Common myeloid progenitor, CD34-positive (primary cell): ENCODE measurements at regions not wholly inside any gene's neighbourhood (a gene's known extent, or its start where the extent isn't known, plus 50 kb on each side); places are given as distances from the start of the nearest gene placed in this dataset.
"Not testable (repeated sequence)": the region's sequence is repeated elsewhere in the genome, so short reads cannot be mapped to it uniquely, and the experiment has no call there.

Experiments used
- CTCF ChIA-PET: fragments of 350-600 bp; sonication (Branson Sonifier 250); formaldehyde crosslinking; loops from one replicate; lab custom pipeline; 2021; ENCODE audit warnings: antibody characterized with exemption; lab: Charles Lee
- POLR2A ChIA-PET: fragments of 350-600 bp; sonication (Branson Sonifier 250); formaldehyde crosslinking; loops from one replicate; lab custom pipeline; 2021; ENCODE audit warnings: antibody characterized with exemption; lab: Charles Lee
- DNase-seq, 3 donors: peaks; one replicate each; pipeline versions ENCODE4 v3.0.0 to v3.0.0-alpha.2; 2013
- H3K27ac ChIP-seq, 2 experiments: 1 replicate in 1 of 2; 2 replicates in 1 of 2; pipeline ENCODE4 v1.7.0; 2013; ENCODE audit warnings: inconsistent platforms in 2 of 2, low read length in 2 of 2, mild to moderate bottlenecking in 2 of 2, low read depth in 1 of 2, moderate library complexity in 1 of 2; ENCODE audit not compliant: severe bottlenecking in 2 of 2, insufficient read depth in 1 of 2, poor library complexity in 1 of 2
- H3K27me3 ChIP-seq, 5 experiments: replicated peaks in 2 of 5; 1 replicate in 3 of 5; 2 replicates in 2 of 5; pipeline versions ENCODE4 v1.6.1 to v1.7.0; 2013; ENCODE audit warnings: low read length in 4 of 5, mild to moderate bottlenecking in 2 of 5, moderate library complexity in 2 of 5, inconsistent platforms in 1 of 5; ENCODE audit not compliant: insufficient read depth in 5 of 5, control insufficient read depth in 4 of 5
- H3K36me3 ChIP-seq, 4 experiments: 1 replicate in 2 of 4; 2 replicates in 2 of 4; pipeline versions ENCODE4 v1.6.1 to v1.7.0; 2013; ENCODE audit warnings: low read length in 3 of 4, control low read depth in 1 of 4, mild to moderate bottlenecking in 1 of 4; ENCODE audit not compliant: control insufficient read depth in 4 of 4, insufficient read depth in 4 of 4
- H3K4me1 ChIP-seq, 4 experiments: 1 replicate in 3 of 4; 2 replicates in 1 of 4; pipeline versions ENCODE4 v1.6.1 to v1.7.1; 2013; ENCODE audit warnings: low read length in 3 of 4, mild to moderate bottlenecking in 3 of 4, control low read depth in 1 of 4, inconsistent platforms in 1 of 4, moderate library complexity in 1 of 4; ENCODE audit not compliant: control insufficient read depth in 4 of 4, insufficient read depth in 4 of 4; ENCODE audit errors: control extremely low read depth in 1 of 4
- H3K4me3 ChIP-seq, 7 experiments: 1 replicate in 4 of 7; 2 replicates in 3 of 7; pipeline versions ENCODE4 v1.5.1 to v1.7.0; 2013; ENCODE audit warnings: mild to moderate bottlenecking in 7 of 7, low read length in 6 of 7, moderate library complexity in 6 of 7, inconsistent platforms in 2 of 7, low read depth in 2 of 7, control low read depth in 1 of 7; ENCODE audit not compliant: insufficient read depth in 4 of 7, control insufficient read depth in 1 of 7; ENCODE audit errors: extremely low read depth in 1 of 7
- H3K9me3 ChIP-seq, 5 experiments: 1 replicate in 4 of 5; 2 replicates in 1 of 5; pipeline versions ENCODE4 v1.6.1 to v1.7.1; 2013; ENCODE audit warnings: low read length in 4 of 5, mild to moderate bottlenecking in 2 of 5, inconsistent platforms in 1 of 5, low read depth in 1 of 5, moderate library complexity in 1 of 5; ENCODE audit not compliant: control insufficient read depth in 4 of 5, insufficient read depth in 2 of 5; ENCODE audit errors: control extremely low read depth in 1 of 5
- WGBS: methylation state at CpG from one replicate; pipeline ENCODE4 v1.1.5; 2013; ENCODE audit not compliant: insufficient coverage; 5-methylcytosine and 5-hydroxymethylcytosine counted together

DNA sequence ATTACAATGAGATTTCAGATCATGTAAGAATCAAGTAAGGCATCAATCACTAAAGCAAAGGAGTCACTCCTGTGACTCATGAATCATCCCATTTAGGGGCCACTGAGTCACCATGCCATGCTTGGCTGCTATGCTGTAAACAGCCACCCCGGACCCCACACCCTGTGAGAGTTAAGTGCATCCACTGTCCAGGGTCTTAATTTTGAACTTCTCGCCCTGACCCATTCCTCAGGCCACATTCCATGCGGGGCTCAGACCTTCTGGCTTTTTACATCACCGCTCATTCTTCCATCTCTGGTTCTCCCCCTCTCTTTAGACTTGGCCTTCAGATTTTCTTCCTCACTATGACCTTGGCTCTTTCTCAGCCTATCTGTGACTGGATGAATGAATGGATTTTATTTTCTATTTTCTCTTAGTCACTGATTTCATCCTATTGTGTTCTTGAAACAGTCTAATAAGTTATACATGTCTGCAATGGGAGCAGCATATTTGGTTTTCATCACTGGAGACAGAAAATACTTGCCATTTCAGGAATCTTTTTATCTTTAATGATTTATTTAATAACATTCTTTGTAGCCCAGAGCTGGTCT, 239.6 kb downstream of the SKIDA1 start:
- Histone ChIP-seq H3K27ac (no peak overlapping the region), H3K27me3 (no peaks in the 10 kb centered on the region), H3K9me3 (peaks cover 0 to 8% (median 3%) of the 10 kb centered on the region in 5 experiments), H3K36me3 (no peaks in the 10 kb centered on the region), H3K4me3 (no peak overlapping the region), H3K4me1 (no peaks in the 10 kb centered on the region)
- ChIA-PET POLR2A (no interaction called here), CTCF (interaction anchor here (1.6 kb wide), 1 partner anchor 13 kb away, joined by 4 read pairs; no protein-coding TSS in a partner anchor)
- DNase-seq, result no peak
- 100% methylated on average over 4 of the region's 4 CpGs for WGBS

DNA sequence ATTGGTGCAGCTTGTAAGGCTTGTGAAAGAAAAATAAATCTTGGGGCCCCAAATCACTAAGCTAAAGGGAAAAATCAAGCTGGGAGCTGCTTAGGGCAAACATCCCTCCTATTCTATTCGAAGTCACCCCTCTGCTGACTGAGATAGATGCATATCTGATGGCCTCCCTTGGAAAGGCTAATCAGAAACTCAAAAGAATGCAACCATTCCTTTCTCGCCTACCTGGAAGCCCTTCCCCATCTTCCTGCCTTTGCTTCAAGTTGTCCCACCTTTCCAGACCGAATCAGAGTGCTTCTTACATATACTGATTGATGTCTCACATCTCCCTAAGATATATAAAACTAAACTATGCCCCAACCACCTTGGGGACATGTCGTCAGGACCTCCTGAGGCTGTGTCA, 240.3 kb downstream of the SKIDA1 start:
- H3K9me3 ChIP-seq, result peaks cover 0 to 7% (median 3%) of the 10 kb centered on the region in 5 experiments
- H3K27ac ChIP-seq, result no peak overlapping the region
- H3K4me3 ChIP-seq, result no peak overlapping the region
- no peaks in the 10 kb centered on the region for H3K27me3 ChIP-seq
- WGBS, result 93% methylated on average over 4 of the region's 4 CpGs
- CTCF ChIA-PET, result interaction anchor here (1.6 kb wide), 1 partner anchor 12 kb away, joined by 4 read pairs; no protein-coding TSS in a partner anchor
- no peaks in the 10 kb centered on the region for H3K36me3 ChIP-seq
- H3K4me1 ChIP-seq, result no peaks in the 10 kb centered on the region
- POLR2A ChIA-PET, result no interaction called here
- DNase-seq, result no peak

DNA sequence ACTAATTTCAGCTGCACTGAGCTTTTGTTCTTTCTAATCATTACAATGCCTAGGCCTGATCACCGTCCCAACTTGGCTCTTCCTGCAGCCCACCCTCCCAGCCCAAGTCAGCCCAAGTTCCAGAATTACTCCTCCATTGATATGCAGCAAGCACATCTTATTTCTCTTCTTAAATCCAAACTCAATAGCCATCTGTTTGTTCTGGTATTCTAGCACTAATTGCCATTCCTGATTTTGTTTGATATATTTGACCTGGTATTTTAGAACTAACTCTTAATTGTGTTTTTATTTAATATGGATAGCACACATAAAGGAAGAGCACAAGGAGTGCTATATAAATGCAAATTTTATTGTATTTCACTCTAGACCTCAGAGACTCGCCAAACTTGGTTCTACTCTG, 241.2 kb downstream of the SKIDA1 start:
- WGBS, result no CpG with 5 or more reads among the region's 2 CpGs
- no peak overlapping the region for H3K4me3 ChIP-seq
- CTCF ChIA-PET, result interaction anchor here (1.6 kb wide), 1 partner anchor 12 kb away, joined by 4 read pairs; no protein-coding TSS in a partner anchor

DNA sequence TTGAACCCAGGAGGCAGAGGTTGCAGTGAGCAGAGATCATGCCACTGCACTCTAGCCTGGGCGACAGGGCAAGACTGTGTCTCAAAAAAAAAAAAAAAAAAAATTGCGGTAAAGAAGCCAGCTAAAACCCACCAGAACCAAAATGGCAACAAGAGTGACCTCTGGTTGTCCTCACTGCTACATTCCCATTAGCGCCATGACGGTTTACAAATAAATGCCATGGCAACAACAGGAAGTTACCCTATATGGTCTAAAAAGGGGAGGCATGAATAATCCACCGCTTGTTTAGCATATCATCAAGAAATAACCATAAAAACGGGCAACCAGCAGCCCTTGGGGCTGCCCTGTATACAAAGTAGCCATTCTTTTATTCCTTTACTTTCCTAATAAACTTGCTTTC, 242.4 kb downstream of the SKIDA1 start:
- POLR2A ChIA-PET, result interaction anchor here (0.6 kb wide), 1 partner anchor 12 kb away, joined by 3 read pairs; no protein-coding TSS in a partner anchor
- H3K9me3 ChIP-seq, H3K27me3 ChIP-seq, DNase-seq, H3K27ac ChIP-seq, H3K4me3 ChIP-seq, H3K4me1 ChIP-seq, CTCF ChIA-PET, H3K36me3 ChIP-seq: not testable (repeated sequence)
- 91% methylated on average over 5 of the region's 6 CpGs for WGBS

More for the DNA sequence above, 241.2 kb downstream of the SKIDA1 start:
- H3K36me3 ChIP-seq, result no peaks in the 10 kb centered on the region
- no peaks in the 10 kb centered on the region for H3K27me3 ChIP-seq
- no peaks in the 10 kb centered on the region for H3K4me1 ChIP-seq
- H3K9me3 ChIP-seq, result peaks cover 0 to 7% (median 3%) of the 10 kb centered on the region in 5 experiments
- POLR2A ChIA-PET, result no interaction called here
- DNase-seq, result no peak
- no peak overlapping the region for H3K27ac ChIP-seq

DNA sequence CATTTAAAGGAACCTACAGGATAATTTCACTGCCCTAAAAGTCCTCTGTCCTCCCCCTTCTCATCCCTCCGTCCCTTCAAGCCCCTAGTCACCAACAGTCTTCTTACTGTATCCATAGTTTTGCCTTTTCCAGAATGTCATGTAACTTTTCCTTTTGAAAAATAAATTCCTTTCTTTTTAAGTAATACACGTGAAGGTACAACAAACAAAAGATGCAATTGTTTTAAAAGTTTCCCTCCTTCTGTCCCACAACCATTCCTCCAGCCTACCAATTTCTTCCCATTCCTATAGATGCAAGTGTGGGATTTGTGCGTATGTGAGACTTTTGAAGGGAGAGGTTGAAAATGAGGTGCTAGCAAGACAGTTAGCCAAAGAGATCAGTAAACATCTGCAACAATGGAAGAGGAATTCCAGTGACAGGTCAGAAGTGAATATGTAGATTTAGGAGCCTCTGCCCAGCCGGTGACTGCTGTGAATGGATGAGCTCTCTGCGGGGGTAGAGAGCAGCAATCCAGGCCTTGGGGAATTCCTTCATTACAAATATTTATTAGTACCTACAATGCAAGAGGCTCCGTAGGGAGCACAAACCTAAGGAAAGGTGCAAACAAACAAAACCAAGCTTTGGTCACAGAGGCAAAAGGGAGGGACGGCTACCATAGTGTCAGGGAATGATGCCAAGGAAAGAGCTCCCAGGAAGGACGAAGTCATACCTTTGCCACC, 243.6 kb downstream of the SKIDA1 start:
- no peak for DNase-seq
- Histone ChIP-seq H3K4me1 (no peaks in the 10 kb centered on the region), H3K4me3 (no peak overlapping the region), H3K27me3 (no peaks in the 10 kb centered on the region), H3K9me3 (peaks cover 0 to 2% (median 0%) of the 10 kb centered on the region in 5 experiments), H3K27ac (no peak overlapping the region), H3K36me3 (no peaks in the 10 kb centered on the region)
- ChIA-PET POLR2A (no interaction called here), CTCF (interaction anchor here (0.6 kb wide), 1 partner anchor 514 kb away, joined by 3 read pairs; no protein-coding TSS in a partner anchor)
- WGBS, result 98% methylated on average over 5 of the region's 8 CpGs

DNA sequence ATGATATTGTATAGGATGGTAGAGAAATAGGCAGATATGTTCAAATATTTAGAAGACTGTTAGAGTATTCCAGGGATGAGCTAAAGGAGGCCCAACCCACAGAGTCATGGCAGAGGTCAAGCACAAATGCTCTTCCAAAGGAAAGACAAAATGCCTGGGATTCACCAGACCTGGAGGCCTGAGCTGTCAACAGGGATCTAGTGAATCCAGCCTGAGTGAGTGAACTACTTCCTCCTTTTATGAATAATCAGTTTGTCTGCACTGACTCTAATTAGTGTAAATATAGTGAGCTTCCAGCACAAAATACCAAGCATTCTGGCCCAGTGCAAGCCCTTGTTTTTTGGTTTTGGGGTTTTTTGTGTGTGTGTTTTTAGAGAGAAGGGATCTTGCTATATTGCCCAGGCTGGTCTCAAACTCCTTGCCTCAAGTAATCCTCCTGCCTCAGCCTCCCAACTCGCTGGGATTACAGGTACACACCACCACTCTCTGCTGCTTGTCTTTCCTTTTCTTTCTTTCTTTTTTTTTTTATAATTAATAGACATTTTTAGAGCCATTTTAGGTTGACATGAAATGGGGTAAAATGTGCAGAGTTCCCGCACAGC, 244.4 kb downstream of the SKIDA1 start:
- no CpG with 5 or more reads among the region's 2 CpGs for WGBS
- Histone ChIP-seq H3K27me3 (no peaks in the 10 kb centered on the region), H3K27ac (no peak overlapping the region), H3K36me3 (no peaks in the 10 kb centered on the region), H3K9me3 (no peaks in the 10 kb centered on the region), H3K4me3 (no peak overlapping the region), H3K4me1 (no peaks in the 10 kb centered on the region)
- POLR2A ChIA-PET, result no interaction called here
- CTCF ChIA-PET, result no interaction called here
- DNase-seq, result peak in 1 of 3 donors; percentile 5

DNA sequence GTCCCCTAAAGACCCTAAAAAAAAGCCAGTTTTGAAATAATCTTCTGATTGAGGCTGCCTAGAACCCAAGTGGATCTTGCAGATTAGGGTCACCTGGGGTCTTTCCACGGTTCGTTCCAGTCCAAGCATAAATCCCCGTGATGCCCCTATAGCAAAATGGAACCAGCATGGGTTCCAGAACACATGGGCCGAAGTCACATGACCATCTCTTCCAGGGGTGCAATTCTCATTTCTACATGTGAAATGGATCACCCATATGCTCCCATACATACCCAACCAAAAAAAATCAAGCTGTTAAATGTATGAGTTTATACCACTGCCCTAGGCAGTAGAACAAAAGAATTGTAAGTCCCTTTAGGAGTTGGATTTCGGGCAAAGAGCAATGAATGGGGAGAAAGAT, 245.4 kb downstream of the SKIDA1 start:
- H3K9me3 ChIP-seq, result peaks cover 0 to 2% (median 0%) of the 10 kb centered on the region in 5 experiments
- H3K36me3 ChIP-seq, result no peaks in the 10 kb centered on the region
- WGBS, result 94% methylated on average over 3 of the region's 5 CpGs
- H3K4me3 ChIP-seq, result no peak overlapping the region
- H3K27me3 ChIP-seq, result no peaks in the 10 kb centered on the region
- H3K27ac ChIP-seq, result no peak overlapping the region
- DNase-seq, result no peak
- H3K4me1 ChIP-seq, result no peaks in the 10 kb centered on the region
- ChIA-PET CTCF (interaction anchor here (1.0 to 2.6 kb wide), 5 partner anchors 15 to 697 kb away, joined by 3 to 13 read pairs (median 3); no protein-coding TSS in a partner anchor), POLR2A (no interaction called here)
